NCI-H1092 treated with DMSO at 0.1 percent for 48 hours (cell line): ENCODE measurements at regions not wholly inside any gene's neighbourhood (a gene's known extent, or its start where the extent isn't known, plus 50 kb on each side); places are given as distances from the start of the nearest gene placed in this dataset.

Experiments
- DNase-seq: peaks from one replicate; lab custom pipeline; 2025; lab: John Stamatoyannopoulos, UW

DNA sequence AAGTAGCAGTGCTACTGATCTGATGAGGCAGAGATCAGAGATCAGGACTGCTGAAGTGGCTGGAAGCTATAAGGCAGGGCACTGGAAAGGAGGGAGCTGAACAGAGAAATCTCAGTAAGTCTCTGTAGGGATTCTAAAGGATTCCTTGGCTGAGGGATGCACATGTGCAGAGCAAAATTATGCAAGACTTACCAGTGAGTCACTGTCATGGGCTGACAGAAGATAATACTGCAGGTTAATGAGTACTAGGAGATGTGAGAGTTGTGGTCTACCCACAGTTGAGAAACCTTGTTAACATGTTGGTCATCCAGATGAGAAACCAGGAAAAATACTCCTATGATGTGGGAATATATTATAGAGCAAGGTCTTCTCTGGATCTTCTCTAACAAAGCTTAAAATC, 378.1 kb downstream of the HAPSTR1 start:
- no peak for DNase-seq

DNA sequence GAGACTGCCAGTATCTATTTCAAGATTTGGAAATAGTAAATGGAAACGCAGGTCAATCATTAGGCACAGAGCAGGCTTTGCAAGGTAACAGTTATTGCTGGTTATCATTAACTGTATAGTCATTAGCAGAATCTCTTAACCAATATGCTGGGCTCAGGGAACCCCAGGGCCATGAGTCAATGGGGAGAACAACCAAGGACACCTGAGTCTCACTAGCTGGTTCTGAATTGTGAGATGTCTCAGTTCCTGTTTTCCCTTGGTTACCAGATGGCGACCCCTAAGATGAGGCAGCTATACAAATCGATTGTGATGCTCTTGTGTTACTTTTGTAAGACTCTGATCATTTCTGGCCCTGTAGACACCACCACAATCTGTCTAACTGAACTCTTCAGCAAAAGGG, 385.3 kb downstream of the HAPSTR1 start:
- DNase-seq, result no peak

DNA sequence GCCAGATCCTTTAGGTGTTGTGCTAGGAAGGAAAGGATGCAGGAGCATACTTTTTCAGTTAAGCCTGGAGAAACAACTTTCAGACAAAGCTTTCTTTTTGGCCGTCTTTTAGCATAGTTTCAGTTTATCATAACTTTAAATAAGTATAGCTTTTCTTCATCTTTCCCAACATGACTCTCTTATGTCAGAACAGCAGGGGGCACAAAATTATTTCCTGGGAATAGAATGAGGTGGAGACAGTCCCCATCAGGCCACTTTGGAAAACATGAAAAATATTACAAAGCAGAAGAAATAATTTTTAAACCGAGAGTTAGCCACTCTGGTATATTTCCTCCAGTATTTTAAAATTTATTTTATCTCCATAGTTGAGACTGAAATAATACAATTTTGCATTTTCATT, 387.6 kb downstream of the HAPSTR1 start:
- no peak for DNase-seq

DNA sequence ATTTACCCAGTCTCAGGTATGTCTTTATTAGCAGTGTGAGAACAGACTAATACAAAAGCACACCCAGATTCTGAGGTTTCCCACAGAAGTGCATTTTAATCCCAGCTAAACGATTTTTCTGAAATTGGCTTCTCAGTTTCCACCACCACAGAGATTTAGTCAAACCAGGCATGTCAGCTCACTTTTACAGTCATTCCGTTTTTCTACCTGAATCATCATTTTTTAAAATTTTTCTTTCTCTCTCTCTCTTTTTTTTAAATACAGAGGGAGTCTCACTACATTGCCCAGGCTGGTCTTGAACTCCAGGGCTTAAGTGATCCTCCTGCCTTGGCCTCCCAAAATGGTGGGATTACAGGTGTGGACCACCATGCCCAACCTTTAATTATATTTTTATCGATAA, 389.1 kb downstream of the HAPSTR1 start:
- DNase-seq, result no peak

DNA sequence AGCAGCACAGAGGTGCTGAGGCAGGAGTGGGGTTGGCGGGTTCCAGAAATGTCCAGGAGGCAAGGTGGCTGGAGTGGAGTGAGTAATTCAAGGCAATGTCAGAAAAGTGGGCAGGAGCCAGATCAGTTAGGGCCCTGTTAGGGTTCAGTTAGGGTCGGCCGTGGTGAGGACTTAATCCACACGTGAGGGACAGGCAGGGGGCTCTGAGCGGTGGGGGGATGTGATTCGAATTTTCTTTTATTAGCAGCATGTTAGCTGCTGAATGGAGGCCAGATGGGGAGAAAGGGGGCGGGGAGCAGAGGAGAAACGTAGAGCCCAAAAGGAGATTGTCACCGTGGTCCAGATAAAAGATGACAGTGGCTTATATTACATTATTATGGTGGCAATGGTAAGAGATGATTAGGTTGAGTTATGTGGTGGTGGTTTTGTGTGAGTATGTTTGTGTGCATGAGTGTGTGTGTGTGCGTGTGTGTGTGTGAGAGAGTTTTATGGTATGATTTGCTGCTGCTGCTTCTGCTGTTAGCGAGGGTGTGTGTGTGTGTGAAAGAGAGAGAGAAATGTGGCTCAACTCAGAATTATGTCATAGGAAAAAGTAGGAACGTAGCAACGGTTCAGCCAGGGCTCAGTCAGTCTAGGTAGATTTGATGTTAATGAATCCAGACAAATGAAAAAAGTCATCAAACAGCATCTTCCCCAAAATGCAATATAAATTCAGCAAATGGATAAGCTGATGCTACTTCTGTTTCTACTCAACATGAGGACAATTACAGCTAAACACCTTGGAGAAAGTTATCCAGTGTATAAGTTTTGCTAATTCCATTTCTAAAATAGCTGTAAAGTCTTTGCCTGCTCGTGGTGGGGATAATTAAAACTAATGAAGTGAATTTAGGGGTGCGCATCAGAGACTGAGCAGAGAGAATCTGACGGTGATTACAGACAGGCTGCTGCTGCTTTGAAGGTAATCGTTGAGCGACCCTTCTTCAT, 390.6 kb downstream of the HAPSTR1 start:
- no peak for DNase-seq

DNA sequence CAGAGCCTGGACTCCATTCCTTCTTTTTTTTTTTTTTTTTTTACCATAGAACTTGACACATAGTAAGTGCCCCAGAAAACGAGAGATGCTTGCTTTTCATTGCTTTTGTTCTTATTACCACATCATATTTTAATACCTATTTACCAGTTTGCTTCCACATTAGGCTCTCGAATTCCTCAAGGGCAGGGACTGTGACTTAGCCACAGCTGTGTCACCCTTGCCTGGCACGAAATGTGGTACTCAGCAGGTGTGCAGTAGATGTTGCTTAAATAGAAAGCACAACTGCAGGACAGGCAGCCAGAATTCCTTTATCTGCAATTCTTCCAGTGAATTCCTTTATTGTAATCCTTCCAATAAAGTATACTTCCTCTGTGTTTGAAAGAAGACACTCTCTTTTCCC, 393.0 kb downstream of the HAPSTR1 start:
- no peak for DNase-seq

DNA sequence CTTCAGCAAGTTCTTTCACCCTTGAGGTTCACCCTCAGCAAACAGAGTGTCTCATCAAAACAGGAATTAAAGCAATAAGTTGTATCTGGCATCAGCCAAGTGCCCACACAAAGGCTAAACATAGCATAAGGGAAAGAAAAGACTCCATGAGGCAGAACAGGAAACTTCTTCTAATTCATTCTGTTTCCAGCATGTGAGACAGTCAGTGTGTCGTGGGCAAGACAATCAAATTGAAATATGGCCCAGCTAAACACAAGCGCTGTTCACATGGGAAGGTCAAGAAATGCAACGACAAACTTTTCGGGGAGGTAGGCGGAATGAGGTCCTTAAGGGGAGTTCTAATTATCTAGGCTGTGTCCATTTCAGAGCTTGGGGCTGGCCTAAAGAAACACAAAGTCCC, 393.4 kb downstream of the HAPSTR1 start:
- no peak for DNase-seq

DNA sequence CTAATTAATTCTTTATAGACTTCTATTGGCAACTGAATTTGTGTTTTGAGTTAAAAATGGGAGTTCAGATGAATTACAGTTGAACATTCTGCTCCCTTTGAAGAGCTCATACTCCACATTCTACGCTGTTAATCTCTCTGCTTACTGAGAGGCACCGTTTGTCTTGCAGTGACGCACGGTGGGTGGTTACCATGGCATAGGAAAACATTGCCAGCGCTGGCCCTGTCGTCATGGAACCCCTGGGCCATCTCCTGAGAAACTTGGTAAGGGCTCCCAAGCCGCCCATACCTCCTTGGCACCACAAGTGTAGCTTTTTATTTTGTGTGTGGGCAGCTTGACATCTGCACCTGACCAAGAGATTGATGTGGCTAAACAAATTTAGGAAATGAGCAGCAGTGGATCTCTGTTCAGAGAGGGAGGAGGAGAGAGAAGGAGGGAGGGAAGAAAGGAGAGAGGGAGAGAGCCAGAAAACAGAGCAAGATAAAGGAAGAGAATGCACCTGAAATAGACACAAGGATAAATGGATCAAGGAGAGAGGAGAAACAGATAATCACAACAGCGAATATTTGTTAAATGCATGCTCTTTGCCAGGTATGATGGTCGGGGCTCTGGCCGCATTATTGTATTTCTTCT, 398.5 kb downstream of the HAPSTR1 start:
- no peak for DNase-seq

DNA sequence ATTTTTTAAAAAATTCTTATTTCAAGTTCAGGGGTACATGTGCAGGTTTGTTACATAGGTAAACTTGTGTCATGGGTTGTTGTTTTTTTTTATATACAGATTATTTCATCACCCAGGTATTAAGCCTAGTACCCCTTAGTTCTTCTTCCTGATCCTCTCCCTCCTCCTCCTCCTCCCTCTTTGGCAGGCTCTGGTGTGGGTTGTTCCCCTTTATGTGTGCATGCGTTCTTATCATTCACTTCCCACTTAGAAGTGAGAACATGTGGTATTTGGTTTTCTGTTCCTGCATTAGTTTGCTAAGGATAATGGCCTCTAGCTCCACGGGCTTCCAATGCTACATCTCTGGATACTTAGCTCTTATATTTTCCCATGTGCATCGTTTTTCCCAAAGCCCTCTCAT, 404.4 kb downstream of the HAPSTR1 start:
- no peak for DNase-seq

DNA sequence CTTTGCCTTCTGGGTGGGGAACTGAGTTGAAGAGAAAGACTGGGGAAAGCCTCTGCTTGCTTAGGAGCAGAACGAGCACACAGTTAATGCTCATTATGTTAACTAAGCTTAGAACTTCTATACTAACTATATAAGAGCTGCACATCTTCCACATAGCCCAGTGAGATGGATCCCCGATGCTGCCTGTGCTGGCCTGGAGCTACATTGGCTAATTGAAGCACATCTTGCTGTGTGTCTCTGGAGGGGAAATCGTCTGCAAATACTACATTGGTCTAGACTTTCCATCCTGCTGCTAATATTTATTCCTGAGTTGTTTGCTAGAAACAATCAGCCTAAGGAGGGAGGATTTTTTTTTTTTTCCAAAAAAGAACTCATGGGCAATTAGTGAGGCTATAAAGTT, 406.3 kb downstream of the HAPSTR1 start:
- no peak for DNase-seq

DNA sequence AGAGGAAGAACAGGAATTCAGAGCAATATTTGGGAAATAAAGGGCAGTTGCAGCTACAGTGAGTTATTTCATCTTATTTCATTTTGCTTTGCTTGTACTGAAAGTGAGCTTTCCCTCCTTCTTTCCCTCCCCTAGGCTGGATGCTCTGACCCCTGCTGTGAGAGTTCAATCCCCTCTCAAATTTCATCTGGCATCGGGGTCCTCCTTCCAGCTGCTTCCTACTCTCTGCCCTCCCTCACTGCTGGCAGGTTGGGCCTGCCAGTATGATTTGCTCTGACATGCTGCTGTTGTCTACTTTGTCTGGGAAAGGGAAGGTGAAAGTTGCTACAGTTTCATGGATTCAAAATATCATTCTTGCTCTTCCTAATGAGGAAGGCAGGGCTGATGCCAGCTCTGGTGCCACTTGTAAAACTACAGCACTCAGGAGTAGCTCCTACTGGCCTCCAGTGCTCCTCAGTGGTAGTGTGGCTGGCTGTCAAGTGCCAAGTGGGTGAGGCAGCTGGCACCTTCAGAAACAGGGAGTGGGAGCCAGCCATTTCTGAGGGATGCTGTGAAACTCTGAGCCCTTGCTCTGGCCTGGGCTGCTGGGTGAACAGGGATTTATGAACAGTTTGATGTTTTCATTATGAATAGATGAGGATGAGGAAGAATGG, 408.6 kb downstream of the HAPSTR1 start:
- DNase-seq, result no peak

DNA sequence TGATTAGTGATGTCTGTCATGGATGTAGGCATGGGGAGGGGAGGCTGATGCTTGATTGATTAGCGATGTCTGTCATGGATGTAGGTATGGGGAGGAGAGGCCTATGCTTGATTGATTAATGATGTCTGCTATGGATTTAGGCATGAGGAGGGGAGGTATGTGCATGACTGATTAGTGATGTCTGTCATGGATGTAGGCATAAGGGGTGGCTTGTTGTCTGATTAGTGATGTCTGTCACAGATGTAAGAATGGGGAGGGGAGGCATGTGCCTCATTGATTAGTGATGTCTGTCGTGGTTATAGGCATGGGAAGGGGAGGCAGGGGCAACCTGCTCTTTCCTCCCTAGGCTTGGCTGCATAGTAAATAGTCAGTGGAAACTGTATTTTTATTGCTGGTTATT, 409.4 kb downstream of the HAPSTR1 start:
- DNase-seq, result no peak

DNA sequence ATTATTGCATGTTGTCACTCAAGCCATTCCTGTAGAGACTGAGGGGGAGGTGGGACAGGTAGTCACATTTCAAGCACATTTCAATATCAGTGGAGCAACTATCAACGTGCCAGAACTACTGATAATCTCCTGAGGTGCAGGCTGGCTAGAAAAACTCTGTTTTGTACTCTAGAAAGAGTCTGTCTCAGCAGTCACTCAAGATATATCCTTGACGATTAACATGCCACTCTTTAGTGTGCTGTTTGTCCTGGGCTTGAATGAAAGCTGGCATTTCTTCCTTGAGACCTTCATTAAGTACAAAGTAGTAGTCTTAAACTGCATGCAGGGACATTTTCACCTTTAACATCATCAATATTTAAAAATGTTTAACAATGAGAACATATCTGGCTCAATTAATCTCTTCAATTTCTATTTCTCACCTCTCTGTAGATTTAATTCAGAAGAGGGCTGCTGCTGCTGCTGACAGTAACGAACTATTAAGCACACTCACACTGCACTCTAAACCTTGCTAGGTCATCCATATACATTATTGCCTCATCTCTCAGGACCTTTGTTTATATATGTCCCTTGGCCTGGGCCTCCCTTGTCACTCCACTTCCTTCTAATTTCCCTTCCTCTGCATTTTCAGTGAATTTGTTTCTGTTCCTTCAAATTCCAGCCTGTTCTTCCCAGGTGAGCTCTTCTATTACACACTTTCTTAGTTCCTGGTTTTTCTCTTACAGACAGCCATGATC, 412.0 kb downstream of the HAPSTR1 start:
- no peak for DNase-seq

DNA sequence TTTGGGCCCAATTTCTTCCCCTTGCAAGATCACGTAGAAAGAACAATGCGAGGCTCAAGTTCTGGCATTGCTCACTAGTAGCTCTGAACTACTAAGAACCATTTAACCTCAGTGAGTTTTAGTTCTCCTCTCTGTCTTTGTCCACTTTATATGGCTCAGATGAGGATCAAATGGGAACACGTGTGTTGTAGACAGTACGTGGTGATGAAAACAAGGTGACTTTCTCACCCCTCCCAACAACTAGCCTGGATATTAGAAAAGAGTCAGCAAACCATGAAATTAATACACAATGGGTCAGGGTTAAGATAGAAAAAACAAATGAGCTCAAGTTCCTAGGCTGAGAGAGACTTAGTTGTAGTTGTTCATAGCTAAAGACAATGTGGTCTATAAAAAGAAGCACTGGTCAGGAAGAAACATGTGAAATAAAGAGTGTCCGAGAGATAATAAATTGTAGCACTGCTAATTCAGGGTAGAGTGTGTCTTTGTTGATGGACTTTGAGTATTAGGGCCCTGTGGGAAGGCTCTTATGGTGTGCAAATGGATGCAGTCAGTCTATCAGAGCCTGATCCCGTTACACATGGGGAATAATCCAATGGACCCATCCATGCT, 417.0 kb downstream of the HAPSTR1 start:
- no peak for DNase-seq

DNA sequence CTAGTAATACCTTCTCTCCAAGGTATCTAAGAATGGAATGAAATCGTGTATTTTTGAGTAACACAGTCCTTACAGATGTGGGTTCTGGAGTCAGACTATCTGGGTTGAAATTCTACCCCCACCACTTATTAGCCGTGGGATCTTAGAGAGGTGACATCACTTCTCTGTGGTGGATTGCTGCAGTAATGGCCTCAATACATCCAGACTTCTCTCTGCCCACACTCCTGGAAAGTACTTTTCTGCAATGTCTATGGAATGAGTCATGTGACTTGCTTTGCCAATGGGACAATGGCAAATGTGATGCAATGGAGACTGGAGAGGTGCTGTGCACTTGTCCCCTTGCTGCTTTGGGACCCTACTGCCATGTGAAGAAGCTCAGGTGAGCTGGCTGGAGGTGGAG, 418.2 kb downstream of the HAPSTR1 start:
- no peak for DNase-seq

DNA sequence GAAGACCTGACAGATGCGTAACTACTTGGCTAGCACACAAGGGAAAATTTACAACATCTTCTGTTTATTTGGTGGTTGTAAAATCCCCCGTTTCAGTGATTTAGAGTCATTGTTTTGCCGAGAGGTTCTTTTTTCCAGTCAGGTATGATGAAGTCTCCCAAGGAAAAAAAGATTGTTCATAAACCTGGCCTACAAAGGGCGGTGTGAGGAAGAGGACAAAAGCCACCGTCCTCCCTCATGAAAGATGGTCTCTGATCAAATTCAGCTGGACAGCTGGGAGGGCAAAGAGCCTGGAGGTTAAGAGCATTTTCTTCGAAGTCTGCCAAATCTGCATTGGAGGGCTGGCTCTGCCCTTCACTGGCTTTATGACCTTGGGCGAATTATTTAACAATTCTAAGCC, 419.9 kb downstream of the HAPSTR1 start:
- DNase-seq, result no peak

DNA sequence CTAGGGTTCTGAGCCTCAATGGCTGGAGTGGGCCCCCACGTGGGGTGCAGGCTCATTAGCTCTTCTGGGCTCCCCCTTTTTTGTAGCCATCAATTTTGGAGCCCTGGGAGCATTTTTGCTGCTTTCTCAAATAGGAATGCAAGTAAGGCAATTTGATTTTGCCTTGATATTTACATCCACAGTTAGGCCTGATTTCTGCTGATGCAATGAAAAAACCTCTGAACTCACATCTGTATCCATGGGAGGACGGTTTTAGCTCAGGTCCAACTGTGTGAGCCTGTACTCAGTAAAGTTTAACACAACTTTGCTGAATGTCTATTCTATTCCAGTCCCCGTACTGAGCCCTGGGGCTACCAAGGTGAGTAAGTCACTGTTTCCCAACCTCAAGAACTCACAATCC, 425.0 kb downstream of the HAPSTR1 start:
- no peak for DNase-seq

DNA sequence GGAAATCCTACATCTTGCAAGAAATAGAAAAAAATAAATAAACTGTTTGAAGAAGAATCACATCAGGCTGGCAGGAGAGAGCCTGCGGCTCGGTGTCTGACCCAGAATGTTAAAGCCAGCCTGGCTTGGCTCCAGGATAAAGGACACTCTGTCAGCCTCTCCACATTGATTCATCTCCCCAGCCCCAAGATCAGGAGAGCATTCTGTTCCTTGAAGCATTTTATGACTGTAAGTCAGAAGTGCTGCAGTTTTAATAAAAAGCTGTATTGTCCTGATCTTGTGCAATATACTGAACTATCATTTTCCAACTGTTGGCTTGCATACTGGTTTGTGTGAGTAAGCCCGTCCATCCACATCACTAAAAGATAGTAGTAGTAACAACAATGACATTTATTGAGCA, 426.6 kb downstream of the HAPSTR1 start:
- DNase-seq, result no peak

DNA sequence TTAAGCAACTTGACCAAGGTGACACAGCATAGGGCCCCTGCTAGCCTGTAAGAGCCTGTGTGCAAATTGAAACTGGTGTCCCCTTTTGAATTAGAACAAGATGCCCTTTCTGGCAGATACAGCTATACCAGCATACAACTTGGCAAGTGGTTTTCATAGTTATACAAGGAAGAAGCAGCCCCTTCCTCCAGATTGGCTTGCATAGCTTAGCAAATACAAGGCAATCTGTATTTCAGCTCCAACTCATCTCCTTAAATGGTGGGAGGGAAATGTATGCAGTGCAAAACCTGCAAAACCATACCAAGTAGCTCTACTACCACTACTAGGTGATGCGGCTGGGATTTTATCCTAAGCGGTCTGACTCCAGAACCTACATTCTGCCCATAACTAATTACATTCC, 427.1 kb downstream of the HAPSTR1 start:
- DNase-seq, result no peak

DNA sequence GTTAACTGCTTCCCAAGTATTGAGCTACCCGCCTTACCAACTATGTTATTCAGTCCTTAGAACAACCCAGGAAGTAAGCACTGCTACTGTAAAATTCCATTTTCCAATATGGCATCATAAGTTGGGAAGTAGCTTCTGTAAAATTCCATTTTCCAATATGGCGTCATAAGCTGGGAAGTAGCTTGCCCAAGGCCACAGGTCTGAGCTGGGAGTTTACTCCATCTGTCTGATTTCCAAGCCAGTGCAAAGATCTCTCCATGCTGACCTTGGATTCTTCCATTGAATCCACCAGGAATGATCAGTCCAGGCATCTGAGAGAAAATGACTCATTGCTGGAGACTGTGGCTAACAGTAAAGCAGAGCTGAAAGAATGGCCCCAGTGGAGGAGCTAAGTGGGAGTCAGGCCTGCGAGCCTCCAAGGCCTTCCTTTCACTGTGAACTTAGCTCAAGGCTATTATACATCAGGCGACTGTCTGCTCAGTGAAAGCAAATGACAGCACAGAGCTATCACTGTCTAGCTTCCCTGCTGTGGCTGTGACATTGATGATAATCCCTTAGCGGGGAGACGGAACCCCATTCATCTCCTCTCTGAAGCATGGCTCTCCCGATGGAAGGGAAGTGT, 430.4 kb downstream of the HAPSTR1 start:
- DNase-seq, result no peak

DNA sequence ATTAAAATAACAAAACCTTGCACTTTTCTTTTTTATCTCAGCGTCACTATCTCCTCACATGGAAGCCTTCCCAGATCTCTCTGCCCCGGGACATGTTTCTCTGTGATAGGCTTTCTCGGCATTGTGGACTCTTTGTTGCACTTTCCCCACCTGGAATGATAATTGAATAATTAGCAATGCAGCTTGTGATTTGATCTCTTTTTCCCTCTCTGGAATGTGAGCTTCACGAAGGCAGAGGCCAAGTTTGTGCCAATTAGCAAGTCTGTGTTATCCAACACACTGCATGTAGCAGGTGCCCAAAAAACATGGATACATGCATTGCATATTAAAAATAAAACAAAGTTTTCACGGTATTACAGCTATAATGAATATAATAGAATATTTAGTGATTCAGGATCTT, 431.2 kb downstream of the HAPSTR1 start:
- DNase-seq, result no peak
